ENCODE measurements at regions not wholly inside any gene's neighbourhood (a gene's known extent, or its start where the extent isn't known, plus 50 kb on each side); places are given as distances from the start of the nearest gene placed in this dataset.
"Not testable (repeated sequence)": the region's sequence is repeated elsewhere in the genome, so short reads cannot be mapped to it uniquely, and the experiment has no call there.

DNA sequence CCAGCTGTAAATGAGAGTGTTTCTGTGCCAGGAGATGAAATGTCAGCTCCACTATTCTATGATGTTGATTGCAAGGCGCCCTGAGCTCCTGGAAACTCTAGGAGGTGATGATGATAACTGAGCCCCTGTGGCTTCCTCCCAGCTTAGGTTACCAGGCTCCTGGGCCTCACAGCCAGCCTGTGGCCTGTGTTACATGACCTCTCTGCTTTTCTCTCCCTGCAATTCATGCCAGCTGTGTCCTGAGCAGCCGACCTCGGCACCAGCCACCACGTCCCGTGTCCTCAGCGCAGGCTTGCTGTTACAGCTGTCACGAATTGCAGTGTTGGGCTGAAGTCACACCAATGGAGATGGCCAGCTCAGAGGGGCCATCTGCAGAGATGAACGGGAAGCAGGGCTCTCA is 110.2 kb upstream of the MTLN start:
- ATAC-seq; H4K20me1 ChIP-seq (replicated peaks; ENCODE audit: control insufficient read depth, insufficient read depth, low read length); H3K36me3 ChIP-seq (ENCODE audit: control insufficient read depth, insufficient read depth, low read length); POLR2A ChIA-PET; H3K27ac ChIP-seq (ENCODE audit: extremely low read depth, low read depth, low read length); H3K27me3 ChIP-seq (ENCODE audit: control insufficient read depth in 2 of 2, insufficient read depth in 2 of 2, low read length in 2 of 2); H3K4me1 ChIP-seq (replicated peaks in 1 of 2; ENCODE audit: control insufficient read depth in 2 of 2, insufficient read depth in 2 of 2, low read length in 2 of 2); BruUV-seq (replicated peaks); H3K4me3 ChIP-seq; intact Hi-C loops (cut with micrococcal nuclease); H3K9ac ChIP-seq (ENCODE audit: insufficient read depth in 1 of 2, low read depth in 2 of 2, low read length in 2 of 2); FAIRE-seq; H3K9me1 ChIP-seq (ENCODE audit: control insufficient read depth, insufficient read depth, low read length); CTCF ChIA-PET (ENCODE audit: low intra/inter-chr PET ratio); H3K79me2 ChIP-seq (ENCODE audit: control insufficient read depth, insufficient read depth, low read length); in situ Hi-C loops (cut with MboI); DNase-seq (ENCODE audit: extremely low read depth in 1 of 4, low spot score in 3 of 4); H3K9me3 ChIP-seq (replicated peaks; ENCODE audit: control insufficient read depth, insufficient read depth, low read depth, low read length); H3K4me2 ChIP-seq (ENCODE audit: insufficient read depth, low read length); H2AFZ ChIP-seq (ENCODE audit: low read depth, low read length): not testable (repeated sequence)
- no CpG with 5 or more reads among the region's 8 CpGs for WGBS (ENCODE audit: insufficient coverage, low coverage, missing lambda C conversion rate)

DNA sequence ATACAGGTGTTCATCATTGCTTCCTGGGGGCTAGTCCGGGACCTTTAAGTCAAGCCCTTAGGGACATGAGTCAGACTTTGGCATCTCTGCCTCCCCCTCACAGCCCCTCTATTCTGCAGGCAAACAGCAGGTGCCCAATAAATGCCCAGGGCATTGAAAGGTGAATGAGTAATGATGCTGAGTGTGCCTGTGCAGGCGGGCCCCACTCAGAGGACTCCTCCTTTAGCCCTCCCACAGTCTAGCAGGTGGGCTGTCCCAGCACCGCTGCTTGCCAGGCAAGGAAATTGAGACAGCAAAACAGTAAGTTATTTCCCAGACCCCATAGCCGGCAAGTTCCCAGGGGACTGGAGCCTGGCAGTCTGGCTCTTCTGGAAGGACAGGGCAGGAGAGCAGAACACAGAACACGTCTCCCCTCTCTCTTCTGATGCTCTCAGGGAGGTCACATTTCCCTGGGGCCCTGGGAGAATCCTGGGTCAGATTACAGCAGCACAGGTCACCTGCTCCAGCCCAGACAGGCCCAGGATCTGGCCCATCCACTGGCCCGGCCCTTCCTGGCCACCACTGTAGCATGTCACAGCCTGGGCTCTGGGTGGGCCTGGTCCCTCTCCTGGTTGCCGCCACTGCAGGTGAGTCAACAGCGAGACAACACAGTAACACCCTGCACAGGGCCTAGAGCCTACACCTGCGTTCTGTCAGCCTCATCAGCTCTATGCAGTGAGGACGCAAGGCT is 108.7 kb upstream of the MTLN start:
- H3K79me2 ChIP-seq (ENCODE audit: control insufficient read depth, insufficient read depth, low read length); H3K36me3 ChIP-seq (ENCODE audit: control insufficient read depth, insufficient read depth, low read length); H3K9me1 ChIP-seq (ENCODE audit: control insufficient read depth, insufficient read depth, low read length); POLR2A ChIA-PET; H3K4me3 ChIP-seq; H3K4me1 ChIP-seq (replicated peaks in 1 of 2; ENCODE audit: control insufficient read depth in 2 of 2, insufficient read depth in 2 of 2, low read length in 2 of 2); BruUV-seq (replicated peaks); H3K9me3 ChIP-seq (replicated peaks; ENCODE audit: control insufficient read depth, insufficient read depth, low read depth, low read length); intact Hi-C loops (cut with micrococcal nuclease); H3K27me3 ChIP-seq (ENCODE audit: control insufficient read depth in 2 of 2, insufficient read depth in 2 of 2, low read length in 2 of 2); H2AFZ ChIP-seq (ENCODE audit: low read depth, low read length); H3K27ac ChIP-seq (ENCODE audit: extremely low read depth, low read depth, low read length); FAIRE-seq; H3K4me2 ChIP-seq (ENCODE audit: insufficient read depth, low read length); ATAC-seq; DNase-seq (ENCODE audit: extremely low read depth in 1 of 4, low spot score in 3 of 4); H4K20me1 ChIP-seq (replicated peaks; ENCODE audit: control insufficient read depth, insufficient read depth, low read length); H3K9ac ChIP-seq (ENCODE audit: insufficient read depth in 1 of 2, low read depth in 2 of 2, low read length in 2 of 2); in situ Hi-C loops (cut with MboI); CTCF ChIA-PET (ENCODE audit: low intra/inter-chr PET ratio): not testable (repeated sequence)
- WGBS (ENCODE audit: insufficient coverage, low coverage, missing lambda C conversion rate): no CpG with 5 or more reads among the region's 10 CpGs

GRCh38 chr2:110318898-110319297 is 106.6 kb upstream of the MTLN start:
- ATAC-seq; H3K4me1 ChIP-seq (replicated peaks in 1 of 2; ENCODE audit: control insufficient read depth in 2 of 2, insufficient read depth in 2 of 2, low read length in 2 of 2); POLR2A ChIA-PET; H3K4me2 ChIP-seq (ENCODE audit: insufficient read depth, low read length); CTCF ChIA-PET (ENCODE audit: low intra/inter-chr PET ratio); H3K9me1 ChIP-seq (ENCODE audit: control insufficient read depth, insufficient read depth, low read length); DNase-seq (ENCODE audit: extremely low read depth in 1 of 4, low spot score in 3 of 4); H3K27me3 ChIP-seq (ENCODE audit: control insufficient read depth in 2 of 2, insufficient read depth in 2 of 2, low read length in 2 of 2); H3K4me3 ChIP-seq; H3K9me3 ChIP-seq (replicated peaks; ENCODE audit: control insufficient read depth, insufficient read depth, low read depth, low read length); H3K27ac ChIP-seq (ENCODE audit: extremely low read depth, low read depth, low read length); H2AFZ ChIP-seq (ENCODE audit: low read depth, low read length); intact Hi-C loops (cut with micrococcal nuclease); H3K36me3 ChIP-seq (ENCODE audit: control insufficient read depth, insufficient read depth, low read length); H3K9ac ChIP-seq (ENCODE audit: insufficient read depth in 1 of 2, low read depth in 2 of 2, low read length in 2 of 2); H3K79me2 ChIP-seq (ENCODE audit: control insufficient read depth, insufficient read depth, low read length); in situ Hi-C loops (cut with MboI); FAIRE-seq; BruUV-seq (replicated peaks); H4K20me1 ChIP-seq (replicated peaks; ENCODE audit: control insufficient read depth, insufficient read depth, low read length): not testable (repeated sequence)
- no CpG with 5 or more reads among the region's 4 CpGs for WGBS (ENCODE audit: insufficient coverage, low coverage, missing lambda C conversion rate)

GRCh38 chr2:110317377-110317776 is 105.0 kb upstream of the MTLN start:
- peak; percentile 61 for FAIRE-seq
- H4K20me1 ChIP-seq (replicated peaks; ENCODE audit: control insufficient read depth, insufficient read depth, low read length); H3K79me2 ChIP-seq (ENCODE audit: control insufficient read depth, insufficient read depth, low read length); BruUV-seq (replicated peaks); DNase-seq (ENCODE audit: extremely low read depth in 1 of 4, low spot score in 3 of 4); ATAC-seq; H3K27me3 ChIP-seq (ENCODE audit: control insufficient read depth in 2 of 2, insufficient read depth in 2 of 2, low read length in 2 of 2); CTCF ChIA-PET (ENCODE audit: low intra/inter-chr PET ratio); H3K36me3 ChIP-seq (ENCODE audit: control insufficient read depth, insufficient read depth, low read length); H3K9ac ChIP-seq (ENCODE audit: insufficient read depth in 1 of 2, low read depth in 2 of 2, low read length in 2 of 2); POLR2A ChIA-PET; H3K4me3 ChIP-seq; in situ Hi-C loops (cut with MboI); H3K4me2 ChIP-seq (ENCODE audit: insufficient read depth, low read length); H2AFZ ChIP-seq (ENCODE audit: low read depth, low read length); H3K9me1 ChIP-seq (ENCODE audit: control insufficient read depth, insufficient read depth, low read length); H3K4me1 ChIP-seq (replicated peaks in 1 of 2; ENCODE audit: control insufficient read depth in 2 of 2, insufficient read depth in 2 of 2, low read length in 2 of 2); H3K27ac ChIP-seq (ENCODE audit: extremely low read depth, low read depth, low read length); H3K9me3 ChIP-seq (replicated peaks; ENCODE audit: control insufficient read depth, insufficient read depth, low read depth, low read length); intact Hi-C loops (cut with micrococcal nuclease): not testable (repeated sequence)
- WGBS (ENCODE audit: insufficient coverage, low coverage, missing lambda C conversion rate): no CpG with 5 or more reads among the region's 5 CpGs

Data from K562 (cell line).